ENCODE measurements at regions not wholly inside any gene's neighbourhood (a gene's known extent, or its start where the extent isn't known, plus 50 kb on each side); places are given as distances from the start of the nearest gene placed in this dataset.
"Not testable (repeated sequence)": the region's sequence is repeated elsewhere in the genome, so short reads cannot be mapped to it uniquely, and the experiment has no call there.

DNA sequence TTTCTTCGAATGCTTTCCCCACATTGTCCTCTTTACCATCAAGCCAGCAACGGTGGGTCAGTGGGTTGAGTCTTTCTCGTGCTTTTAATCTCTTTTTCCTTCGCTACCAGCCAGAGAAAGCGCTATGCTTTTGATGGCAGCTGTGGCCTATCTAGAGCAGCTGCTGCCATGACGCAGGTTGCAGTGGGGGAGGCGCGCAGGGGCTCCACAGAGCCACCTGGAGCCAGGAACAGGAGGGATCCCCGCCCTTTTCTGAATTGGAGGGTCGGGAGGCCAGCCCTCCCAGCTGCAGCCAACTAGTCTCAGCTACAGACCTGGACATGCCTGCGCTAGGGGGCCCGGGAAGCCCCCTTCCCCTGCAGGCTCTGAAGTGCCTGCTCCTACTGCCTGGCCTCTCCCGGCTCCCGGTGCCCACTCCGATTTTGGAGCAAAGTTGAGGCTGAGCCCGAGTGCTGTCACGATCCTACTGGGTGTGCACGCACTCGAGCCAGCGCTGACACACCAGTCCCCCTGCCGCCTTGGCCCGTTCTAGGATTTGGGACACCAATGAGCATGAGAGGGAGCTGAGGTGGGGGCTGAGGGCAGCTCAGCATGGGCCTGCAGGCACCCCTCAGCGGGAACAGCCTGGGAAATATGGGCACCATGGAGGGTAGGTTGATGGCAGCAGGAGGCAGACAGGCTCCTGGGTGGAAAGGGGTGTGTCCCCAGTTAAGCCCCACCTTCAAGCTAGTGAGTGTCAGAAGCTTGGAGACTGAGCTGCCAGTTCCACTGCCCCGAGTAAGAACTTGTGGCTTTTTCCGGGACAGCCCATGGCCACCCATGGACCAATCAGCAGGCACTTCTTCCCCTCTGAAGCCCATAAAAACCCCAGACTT, 784.2 kb downstream of the SLC6A15 start:
- DNase-seq, result no peak

DNA sequence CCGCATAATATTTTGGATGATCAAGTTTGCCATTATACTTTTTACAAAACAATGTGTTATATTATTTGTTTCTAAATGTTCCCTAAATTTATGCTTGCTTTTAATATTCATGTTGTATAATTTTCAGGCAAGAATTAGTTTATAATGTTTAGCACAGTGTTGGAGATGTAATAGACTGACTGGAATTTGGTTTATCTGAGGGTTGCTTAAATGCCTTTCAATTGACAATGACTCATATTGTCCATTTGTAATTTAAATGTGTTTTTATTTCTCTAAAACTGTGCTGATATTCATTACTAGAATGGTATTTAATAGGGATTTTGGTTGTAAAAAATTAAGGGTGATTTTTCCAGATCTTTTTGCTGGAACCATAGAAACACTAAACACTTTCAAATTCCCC, 788.4 kb downstream of the SLC6A15 start:
- DNase-seq, result no peak

DNA sequence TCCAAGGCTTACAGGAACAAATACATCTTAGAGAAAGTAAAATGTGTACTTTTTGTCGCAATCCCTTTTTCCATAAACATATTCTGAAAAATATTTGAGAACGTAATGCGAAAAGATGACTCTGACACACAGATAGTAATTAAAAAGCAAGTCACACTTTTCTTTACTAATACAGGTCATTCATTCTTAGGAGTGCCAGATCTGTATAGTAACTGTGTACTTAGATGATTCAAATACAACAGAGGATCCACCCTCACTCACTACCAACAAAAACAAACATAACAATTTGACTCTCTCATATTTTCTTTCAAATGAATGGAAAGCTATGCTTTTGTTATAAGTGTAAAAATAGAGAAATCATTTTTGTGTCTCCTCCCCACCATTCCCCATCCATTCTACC, 795.4 kb downstream of the SLC6A15 start:
- no peak for DNase-seq

DNA sequence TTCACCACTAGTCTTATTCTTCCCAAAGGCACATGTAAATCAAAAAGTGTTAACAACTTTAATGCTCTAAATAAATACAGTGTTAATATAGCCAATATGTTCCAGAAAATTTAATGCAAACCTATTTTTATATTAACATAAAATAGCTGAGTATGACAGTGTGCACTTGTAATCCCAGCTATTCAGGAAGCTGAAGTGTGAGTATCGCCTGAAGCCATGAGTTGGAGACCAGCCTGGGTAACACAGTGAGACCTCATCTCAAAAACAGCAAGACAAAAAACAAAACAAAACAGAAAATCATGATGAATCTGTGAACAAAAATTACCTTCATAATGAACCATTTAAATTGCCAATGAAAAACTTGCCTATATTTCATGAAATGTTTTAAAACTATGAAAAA, 798.9 kb downstream of the SLC6A15 start:
- DNase-seq, result no peak

DNA sequence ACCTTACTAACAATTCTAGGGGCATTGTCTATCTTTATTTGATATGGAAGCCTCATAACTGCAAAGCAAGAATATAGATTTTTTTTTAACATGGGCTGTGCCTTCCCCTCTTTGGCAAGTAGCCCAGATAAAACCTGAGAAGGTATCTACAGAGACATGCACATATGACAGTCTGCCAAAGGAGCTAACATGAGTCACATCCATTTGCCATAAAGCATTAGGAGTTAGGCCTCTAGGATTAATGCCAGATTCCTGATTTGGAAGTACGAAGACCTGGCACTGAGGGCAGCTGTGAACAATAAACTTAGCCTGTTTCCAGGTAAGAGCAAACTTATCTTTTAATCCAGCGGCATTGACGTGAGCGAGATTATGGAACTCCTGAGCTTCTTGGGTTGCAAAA, 808.7 kb downstream of the SLC6A15 start:
- not testable (repeated sequence) for DNase-seq

DNA sequence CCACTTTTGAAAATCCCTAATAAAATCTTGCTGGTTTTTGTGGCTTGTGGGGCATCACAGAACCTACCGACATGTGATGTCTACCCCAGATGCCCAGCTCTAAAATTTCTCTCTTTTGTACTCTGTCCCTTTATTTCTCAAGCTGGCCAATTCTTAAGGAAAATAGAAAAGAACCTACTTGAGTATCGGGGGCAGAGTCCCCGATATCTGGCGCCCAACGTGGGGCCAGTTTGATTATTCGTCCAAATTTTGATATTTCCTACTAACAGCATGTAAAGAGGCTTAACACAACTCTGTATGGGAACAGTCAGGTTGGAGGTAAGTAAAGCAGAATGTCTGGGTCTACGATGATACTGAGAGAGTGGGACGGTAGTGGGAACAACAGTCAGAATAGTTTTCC, 810.6 kb downstream of the SLC6A15 start:
- not testable (repeated sequence) for DNase-seq

DNA sequence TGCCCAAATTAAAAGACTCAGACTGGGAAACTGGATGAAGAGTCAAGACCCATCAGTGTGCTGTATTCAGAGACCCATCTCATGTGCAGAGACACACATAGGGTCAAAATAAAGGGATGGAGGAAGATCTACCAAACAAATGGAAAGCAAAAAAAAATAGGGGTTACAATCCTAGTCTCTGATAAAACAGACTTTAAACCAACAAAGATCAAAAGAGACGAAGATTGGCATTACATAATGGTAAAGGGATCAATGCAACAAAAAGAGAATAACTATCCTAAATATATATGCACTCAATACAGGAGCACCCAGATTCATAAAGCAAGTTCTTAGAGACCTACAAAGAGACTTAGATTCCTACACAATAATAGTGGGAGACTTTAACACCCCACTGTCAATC, 813.0 kb downstream of the SLC6A15 start:
- DNase-seq, result not testable (repeated sequence)

DNA sequence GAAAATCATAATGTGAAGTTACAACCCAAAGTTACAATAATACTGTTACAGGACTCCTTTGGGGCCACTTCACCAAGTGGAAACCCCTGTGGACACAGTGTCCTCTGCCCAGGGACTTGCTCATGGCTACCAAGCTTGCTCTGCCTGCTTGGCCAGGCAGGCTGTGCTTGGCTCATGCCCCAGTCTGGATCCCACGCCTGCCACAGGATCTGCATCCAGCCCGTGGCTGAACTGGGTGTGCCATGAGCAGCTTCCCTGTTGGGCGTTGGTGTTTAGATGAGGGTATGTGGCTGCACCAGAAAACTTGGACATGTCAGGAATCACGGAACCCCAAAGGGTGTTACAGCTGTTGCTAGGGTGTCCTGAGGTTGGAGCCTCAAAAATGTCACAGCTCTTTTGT, 820.9 kb downstream of the SLC6A15 start:
- no peak for DNase-seq

DNA sequence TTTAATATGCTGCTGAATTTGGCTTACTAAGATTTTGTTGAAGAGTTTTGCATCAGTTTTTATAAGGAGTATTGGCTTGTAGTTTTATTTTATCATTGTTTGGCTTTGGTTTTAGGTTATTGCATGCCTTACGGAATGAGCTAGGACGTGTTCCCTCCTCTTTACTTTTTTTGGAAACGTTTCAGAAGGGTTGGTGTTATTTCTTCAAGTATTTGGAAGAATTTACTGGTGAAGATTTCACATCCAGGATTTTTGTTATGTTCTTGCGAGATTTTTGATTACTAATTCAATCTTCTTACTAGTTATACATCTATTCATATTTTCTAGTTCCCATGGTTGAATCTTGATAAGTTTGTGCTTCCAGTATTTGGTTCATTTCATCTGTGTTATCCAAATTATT, 823.2 kb downstream of the SLC6A15 start:
- no peak for DNase-seq

DNA sequence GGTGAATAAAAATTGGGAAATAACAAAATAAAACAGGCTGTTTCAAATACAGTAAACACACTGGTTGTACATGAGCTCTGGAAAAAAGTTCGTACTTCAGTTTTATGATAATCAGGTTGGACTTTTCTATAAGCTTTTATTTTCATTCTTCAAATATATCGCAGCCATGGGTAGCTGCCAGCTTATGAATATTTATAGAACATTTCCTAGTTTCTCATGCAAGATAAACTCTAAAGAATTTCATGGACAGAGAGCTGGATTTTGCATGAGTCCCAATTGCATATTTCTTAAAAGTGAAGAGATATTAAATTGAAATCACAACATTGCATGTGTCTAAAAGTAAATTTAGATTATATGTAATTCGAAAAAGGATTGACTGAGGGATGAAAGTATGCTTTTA, 827.6 kb downstream of the SLC6A15 start:
- DNase-seq, result no peak

DNA sequence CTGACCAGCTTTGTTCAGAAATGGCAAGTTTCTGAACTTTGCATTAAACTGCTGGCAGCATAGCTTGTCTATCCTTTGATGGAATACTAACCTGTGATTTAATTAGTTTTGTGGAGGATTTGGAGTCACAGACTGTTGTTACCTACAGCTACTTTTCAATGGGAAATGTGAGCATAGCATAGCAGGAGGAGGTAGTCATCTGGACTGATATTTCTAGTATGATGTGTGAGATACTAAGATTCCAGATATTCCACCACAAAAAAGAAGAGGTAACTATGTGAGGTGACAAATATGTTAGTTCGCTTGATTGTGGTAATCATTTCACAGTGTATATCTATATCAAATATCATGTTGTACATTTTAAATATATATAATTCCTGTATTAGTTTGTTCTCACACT, 833.0 kb downstream of the SLC6A15 start:
- no peak for DNase-seq

DNA sequence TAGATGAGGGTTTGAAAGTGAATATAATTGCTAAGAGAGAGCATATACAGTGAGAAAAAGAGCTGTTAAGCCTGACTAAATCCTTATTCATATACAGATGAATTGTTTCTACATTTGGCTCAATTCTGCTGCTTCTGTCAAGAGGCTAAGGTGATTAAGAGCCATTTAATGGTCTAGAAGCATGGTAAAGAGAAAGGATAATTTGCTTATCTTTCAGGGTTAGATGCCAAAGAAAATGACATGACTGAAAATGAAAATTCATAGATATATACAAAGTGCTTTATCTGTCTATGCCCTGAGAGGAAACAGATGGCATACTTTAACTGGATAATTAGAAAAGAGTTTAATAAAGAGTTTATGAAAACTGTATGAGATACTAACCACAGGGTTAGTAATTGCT, 834.9 kb downstream of the SLC6A15 start:
- DNase-seq, result no peak

DNA sequence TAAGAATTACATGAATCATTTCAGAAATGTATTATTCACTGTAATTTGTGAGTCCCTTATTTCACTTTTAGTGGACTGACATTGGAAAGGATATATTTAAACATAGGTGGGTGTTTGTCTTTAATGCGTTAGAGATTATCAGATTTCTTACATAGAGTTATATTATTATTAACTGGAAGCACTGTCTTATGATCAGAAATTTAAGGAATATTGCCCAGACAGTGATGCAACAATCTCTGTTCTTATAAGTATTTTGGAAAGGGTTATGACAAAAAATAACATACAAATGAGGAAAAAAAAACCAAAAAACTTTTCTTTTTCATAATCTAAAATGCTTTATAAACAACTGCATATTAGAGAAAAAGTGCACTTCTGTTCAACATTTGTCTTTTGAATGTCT, 836.6 kb downstream of the SLC6A15 start:
- DNase-seq, result no peak

DNA sequence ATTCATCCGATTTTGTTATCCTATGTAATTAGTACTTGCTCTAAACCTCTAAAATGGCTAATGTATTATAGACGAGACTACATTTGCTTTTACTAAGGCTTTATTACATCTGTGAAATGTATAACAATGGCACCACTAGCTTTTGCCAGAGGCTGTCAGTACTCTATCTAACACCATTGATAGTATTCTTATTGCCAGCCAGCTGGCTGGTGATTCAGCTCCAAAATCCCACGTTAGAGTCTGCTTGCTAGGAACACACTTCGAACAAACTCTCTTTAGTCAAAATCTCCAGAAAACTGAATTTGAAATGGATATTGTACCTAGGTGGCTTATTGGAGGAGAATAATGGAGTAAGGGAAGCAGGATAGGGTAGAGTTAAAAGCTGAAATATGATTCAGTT, 839.2 kb downstream of the SLC6A15 start:
- DNase-seq, result no peak

DNA sequence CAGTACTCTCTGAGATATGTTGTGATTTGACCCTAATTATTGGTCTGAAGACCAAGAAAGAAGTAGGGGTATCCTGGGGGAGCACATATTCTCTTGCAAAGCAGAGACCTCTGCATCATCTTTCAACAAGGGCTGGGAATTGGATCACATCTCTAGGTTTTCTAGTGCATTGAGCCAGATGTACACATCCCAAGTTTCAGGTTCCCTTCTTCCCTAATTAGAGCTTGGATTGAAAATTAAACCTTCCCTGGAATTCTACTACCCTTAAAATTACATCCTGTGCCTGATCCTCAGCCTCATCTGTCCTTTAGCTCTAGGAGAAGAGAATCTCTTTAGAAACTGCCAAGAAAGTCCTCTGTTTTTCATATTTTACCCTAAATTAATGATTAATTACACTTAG, 839.6 kb downstream of the SLC6A15 start:
- DNase-seq, result no peak

DNA sequence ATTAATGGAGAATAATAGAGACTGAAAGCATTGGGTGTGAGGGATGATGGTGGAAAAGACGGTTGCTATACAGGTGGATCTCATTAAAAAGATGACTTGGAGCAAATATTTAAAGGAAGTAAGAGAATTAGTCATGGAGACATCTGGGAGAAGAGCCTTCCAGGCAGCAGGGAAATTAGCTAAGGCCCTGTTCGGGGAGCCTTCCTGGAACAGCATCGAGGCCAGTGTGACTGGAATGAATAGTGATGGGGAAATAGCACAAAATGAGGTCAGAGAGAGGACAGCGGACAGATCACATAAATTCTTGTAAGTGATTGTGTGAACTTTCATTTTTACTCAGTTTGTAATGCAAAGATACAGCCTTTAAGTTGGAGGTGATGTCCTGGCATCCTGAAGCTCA, 842.3 kb downstream of the SLC6A15 start:
- no peak for DNase-seq

DNA sequence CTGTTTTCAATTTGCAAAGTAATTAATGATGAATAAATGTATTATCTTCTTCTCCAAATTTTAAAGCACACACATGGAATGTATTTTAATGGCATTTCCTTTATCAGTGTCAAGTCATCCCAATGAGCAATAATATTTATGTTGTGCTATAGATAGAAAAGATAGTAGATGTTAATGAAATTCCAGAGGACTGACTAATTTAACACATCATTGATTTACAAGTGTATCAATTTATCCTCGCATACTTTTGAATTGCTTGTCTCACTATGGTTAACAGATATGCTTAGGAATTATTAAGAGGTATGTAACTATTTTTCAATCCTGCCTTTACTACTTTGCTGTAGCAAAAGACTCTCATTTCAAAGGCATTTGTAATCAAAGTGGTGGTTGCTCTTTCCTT, 842.9 kb downstream of the SLC6A15 start:
- no peak for DNase-seq

DNA sequence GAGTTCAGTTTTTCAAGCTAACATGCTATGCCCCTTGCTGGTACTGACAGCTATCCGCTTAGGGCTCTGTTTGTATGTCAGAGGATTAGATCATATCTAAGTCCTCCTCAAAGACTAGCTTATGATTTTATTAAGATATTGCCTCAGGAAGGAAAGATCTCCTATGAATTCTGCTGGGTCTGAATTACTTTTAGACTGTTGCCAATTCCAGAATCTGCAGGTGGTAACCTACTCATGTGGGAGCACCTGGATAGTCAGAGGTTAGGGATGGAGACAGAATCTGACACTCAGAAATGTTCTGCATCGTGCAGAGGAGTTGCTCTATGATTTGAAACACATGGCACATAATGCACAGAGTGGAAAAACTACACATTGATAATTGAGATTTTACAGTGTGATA, 843.4 kb downstream of the SLC6A15 start:
- no peak for DNase-seq

DNA sequence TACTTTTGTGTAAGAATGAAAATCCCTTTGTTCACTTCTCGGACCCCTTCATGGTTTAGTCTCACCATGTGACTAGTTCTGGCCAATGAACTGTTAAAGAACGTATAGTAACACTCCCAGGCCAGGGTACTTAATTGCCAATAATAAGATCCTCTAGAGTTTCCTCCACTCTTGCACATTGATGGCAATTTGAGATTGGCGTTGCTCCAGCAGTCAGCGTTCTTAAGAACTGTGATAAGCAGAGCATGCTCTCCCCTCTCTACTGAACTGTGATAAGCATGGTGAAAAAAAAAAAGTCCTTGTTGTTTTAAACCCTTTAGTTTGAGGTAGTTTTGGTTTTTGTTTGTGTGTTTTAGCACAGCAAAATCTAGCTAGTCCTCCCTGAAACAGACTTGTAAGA, 854.5 kb downstream of the SLC6A15 start:
- DNase-seq, result no peak

DNA sequence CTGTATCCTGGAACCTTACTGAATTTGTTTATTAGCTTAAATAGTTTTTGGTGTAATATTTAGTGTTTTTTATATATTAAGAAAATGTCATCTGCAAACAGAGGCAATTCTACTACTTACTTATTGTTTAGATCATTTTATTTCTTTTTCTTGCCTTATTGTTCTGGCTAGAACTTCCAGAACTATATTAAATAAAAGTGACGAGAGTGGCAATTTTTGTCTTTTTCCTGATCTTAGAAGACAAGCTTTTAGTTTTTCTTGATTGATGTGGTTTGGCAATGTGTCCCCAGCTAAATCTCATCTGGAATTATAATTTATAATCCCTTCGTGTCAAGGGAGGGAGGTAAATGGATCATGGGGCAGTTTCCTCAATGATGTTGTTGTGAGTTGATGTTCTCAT, 857.8 kb downstream of the SLC6A15 start:
- DNase-seq, result no peak

DNA sequence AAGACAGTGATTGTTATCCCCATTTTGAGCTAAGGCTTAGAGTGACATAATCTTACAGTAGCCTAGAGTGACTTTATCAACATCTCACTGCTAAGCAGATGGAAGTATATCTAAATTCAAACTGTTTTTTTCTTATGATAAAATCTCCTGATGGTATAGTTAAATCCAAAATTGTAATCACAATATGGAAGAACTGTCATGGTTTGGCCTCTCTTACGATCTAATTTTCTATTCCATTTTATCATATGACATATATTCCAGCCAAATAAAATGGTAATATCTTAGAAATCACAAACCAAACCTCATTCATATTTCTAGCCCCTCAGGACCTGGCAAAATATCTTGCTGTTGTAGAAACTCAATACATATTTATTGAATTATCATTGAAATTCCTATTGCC, 864.7 kb downstream of the SLC6A15 start:
- no peak for DNase-seq

DNA sequence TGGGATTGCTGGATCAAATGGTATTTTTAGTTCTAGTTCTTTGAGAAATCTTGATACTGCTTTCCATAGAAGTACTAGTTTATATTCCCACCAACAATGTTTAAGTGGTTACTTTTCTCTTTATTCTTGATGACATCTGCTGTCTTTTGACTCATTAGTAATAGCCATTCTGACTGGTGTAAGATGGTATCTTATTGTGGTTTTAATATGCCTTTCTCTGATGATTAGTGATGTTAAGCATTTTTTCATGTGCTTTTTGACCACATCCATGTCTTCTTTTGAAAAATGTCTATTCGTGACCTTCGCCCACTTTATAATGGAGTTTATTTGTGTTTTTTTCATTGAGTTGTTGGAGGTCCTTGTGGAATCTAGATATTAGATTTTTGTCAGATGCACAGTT, 865.7 kb downstream of the SLC6A15 start:
- no peak for DNase-seq

DNA sequence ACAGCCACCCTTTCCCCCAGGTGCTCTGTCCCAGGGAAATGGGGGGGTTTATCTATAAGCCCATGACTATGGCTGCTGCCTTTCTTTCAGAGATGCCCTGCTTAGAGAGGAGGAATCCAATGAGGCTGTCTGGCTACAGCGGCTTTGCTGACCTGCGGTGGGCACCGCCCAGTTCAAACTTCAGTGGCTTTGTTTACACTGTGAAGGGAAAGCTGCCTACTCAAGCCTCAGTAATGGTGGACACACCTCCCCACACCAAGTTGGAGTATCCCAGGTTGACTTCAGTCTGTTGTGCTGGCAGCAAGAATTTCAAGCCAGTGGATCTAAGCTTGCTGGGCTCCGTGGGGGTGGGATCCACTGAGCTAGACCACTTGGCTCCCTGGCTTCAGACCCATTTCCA, 869.2 kb downstream of the SLC6A15 start:
- DNase-seq, result no peak

DNA sequence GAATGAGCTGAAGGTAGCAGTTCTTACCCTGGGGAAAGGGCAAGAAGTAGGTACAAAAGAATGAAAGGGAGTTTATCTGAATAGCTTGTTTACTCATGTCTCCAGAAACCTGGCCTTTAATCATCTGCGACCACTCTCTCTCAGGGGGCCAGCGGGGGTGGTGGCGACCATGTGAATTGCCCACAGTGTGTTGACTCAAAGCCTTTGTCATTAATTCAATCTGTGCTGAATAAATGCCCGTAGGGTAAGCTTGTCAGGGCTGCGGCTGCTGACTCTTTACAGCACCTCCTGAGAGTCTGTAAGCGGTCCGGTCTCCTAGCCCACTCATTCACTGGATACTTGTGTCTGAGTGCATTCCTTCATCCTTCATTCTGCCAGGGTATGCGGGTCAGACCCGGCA, 874.4 kb downstream of the SLC6A15 start:
- no peak for DNase-seq

DNA sequence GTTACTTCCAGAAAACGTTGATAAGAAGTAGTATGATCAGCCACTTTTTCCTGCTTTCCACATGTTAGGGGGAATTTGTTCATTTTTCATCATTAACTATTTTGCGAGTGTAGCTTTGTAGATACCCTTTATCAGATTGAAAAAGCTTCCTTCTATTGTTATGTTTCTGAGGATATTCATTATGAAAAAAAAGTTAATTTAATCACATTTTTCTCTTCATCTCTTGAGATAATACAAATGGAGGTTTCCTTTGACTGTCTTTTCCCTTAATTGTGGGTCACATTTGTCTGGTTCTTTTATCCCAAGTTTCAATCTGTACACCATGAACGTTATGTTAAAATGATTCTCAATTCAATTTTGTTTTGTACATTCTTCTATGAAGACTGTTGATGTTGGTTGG, 875.7 kb downstream of the SLC6A15 start:
- no peak for DNase-seq

Measured in inflammatory macrophage (primary cell).